HG03439 (cell line): ENCODE measurements at regions not wholly inside any gene's neighbourhood (a gene's known extent, or its start where the extent isn't known, plus 50 kb on each side); places are given as distances from the start of the nearest gene placed in this dataset.

Experiments used
- ATAC-seq: cut with Tn5 transposase; IDR thresholded peaks from one replicate; pipeline ENCODE4 v1.9.1; 2021; ENCODE audit warnings: mild to moderate bottlenecking, moderate library complexity; ENCODE audit not compliant: unreplicated experiment

DNA sequence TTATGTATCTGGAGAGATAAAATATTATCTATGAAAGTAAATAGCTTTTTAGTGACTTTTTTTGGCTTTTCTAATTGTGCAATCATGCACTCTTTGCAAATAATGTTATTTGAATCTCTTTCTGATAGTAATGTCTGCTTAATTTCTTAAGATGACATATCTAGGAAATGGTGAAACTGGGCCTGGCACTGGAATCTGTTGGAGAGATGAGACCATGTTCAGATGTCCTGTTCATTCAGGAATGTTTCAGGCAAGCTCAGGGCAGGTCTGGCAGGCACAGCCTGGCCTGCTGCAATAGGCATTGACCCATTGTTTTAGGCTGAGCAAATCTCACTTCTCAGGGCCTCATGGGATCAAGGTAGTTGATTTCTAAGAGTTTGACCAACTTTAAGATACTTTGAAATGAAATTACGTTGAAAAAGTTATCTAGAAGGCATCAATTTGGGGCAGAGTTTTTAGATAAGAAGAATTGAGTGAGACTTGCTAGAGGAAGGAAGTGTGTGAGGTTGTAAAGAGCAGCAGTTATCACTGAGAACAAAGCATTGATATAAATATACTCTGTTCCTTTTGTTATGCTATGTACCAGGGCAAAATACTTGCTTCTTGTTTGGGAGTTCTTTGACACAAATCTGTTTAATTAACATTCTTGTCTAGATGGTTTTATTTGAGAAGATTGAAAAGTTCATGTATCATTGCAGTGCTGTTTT lies 133.0 kb upstream of the LEF1 start:
- no peak for ATAC-seq

GRCh38 chr4:108297605-108298004 lies 128.9 kb upstream of the LEF1 start:
- no peak for ATAC-seq

DNA sequence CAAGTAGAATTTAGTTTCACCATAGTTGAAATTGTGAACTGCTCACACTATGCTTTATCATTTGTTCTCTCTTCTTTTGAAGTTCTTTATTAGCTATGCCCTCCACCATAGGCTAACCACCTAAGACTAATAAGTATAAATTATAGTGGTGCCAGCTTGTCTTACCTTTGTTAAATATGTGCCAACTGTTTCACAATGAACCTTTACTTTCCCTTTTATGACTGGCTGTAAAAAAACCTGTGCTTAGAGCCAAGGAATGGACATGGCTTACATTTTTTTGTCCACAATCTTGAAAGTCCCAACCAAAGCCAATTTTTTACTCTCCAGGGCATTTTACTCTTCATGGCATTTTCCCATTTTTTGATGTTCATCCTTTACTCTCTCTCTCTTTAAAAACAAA lies 123.5 kb upstream of the LEF1 start:
- no peak for ATAC-seq

GRCh38 chr4:108291137-108291536 lies 122.4 kb upstream of the LEF1 start:
- ATAC-seq, result no peak

GRCh38 chr4:108287834-108288413 lies 119.2 kb upstream of the LEF1 start:
- no peak for ATAC-seq

DNA sequence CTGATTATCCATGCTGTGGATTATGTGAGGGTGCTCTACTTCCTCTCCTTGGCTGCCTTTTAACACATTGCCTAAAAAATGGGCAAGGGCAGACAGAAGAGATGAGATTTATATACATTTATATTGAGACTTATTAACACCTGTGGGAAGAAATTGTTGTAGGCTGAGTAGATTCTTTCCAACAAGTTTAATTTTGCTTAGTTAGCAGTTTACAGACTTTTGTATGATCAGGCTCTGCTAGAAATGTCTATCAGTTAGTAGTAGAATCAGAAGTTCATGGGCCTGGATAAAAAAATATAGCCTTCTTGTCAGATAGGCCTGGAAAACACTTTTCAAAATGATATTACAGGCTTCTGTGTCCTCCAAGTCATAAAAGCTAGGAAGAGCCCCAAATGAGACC lies 111.3 kb upstream of the LEF1 start:
- no peak for ATAC-seq

- no peak for ATAC-seq
Observed at GRCh38 chr4:108276690-108277089, 108.0 kb upstream of the LEF1 start.

- ATAC-seq, result no peak
Observed at GRCh38 chr4:108272986-108273385, 104.3 kb upstream of the LEF1 start.

DNA sequence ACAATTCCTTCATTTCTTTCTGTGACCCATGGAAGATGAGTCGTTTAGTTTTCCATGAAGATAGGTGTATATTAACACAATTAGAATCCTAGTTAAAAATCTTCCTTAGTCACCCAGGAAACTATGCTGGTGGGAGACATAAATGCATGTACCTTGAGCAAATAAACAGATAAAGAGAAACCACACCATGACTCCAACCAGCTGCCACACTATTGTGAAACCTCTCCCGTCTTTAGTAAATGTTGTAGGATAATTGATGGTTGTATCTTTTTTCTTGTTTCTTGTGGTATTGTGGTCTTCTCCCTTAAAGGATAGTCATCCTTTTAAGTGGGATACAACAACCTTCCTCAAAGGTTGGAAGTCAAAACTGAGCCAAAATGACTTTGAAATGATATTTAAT lies 103.8 kb upstream of the LEF1 start:
- no peak for ATAC-seq

DNA sequence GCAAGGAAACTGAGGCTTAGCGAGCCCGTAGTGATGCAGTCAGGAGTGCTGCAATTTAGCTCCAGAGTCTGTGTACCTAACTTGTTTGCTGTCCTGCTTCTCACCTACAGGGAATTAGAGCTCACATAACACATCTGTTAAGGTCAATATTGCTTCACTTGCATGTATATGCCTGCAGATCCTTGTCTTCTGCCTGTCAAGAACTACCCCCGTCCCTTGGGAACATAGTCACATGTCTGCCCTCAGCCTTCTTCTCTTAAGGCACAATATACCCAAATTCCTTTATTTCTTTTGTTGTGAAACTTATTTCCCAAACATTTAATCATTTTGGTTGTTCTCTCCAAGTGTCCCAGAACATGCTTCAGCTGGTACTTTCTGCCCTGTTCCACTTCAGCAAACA lies 103.3 kb upstream of the LEF1 start:
- no peak for ATAC-seq

- ATAC-seq, result no peak
Observed at GRCh38 chr4:108270466-108271450, 102.0 kb upstream of the LEF1 start.

DNA sequence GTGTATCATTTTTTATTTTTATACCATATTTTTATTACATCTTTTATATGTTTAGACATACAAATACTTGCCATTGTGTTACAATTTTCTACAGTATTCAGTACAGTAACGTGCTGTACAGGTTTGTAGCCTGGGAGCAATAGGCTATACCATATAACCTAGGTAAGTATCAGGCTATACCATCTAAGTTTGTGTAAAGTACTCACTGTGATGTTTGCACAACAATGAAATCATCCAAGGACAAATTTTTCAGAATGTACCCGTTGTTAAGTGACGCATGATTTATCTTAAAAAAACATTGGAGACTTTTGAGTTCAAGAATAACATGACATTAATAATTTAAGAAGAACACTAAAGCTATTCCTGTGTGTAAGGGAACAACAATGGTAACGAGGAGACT lies 96.0 kb upstream of the LEF1 start:
- no peak for ATAC-seq

DNA sequence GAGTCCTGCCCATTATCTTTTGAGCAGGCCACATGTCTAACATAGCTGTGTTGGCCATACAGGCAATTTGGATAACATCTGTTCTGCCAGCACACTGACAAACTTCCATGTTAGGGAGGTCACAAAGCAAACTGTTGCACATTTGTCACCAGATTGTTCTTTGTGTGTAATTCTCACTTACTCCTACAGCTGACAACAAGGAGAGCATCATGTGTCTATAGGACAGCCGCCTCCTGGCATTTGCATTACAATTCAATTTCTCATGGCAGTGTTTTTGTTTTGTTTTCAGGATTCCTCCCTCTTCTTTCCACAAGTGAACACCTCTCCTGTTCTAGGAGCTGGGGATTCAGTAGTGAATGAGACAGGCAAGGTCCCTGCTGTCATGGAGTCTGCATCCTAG lies 94.3 kb upstream of the LEF1 start:
- no peak for ATAC-seq

DNA sequence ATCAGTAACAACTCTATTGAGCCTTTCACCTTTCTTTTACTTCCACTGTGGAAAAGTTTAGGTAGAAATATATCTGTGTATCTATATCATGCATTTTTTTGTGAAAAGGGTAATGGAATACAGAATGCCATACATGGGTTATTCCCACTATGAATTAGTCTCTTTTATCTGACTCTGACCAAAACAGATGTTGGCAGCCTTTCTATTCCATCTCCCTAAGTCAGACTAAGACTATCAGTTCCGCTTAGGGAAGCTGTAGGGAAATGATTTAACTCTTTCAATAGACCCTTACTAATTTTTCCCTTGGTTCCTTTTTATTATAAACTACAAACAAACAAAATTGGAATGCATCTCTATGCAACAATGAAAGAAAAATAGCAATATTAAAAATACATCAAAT lies 92.3 kb upstream of the LEF1 start:
- ATAC-seq, result no peak

- no peak for ATAC-seq
Observed at GRCh38 chr4:108256538-108256937, 87.8 kb upstream of the LEF1 start.

DNA sequence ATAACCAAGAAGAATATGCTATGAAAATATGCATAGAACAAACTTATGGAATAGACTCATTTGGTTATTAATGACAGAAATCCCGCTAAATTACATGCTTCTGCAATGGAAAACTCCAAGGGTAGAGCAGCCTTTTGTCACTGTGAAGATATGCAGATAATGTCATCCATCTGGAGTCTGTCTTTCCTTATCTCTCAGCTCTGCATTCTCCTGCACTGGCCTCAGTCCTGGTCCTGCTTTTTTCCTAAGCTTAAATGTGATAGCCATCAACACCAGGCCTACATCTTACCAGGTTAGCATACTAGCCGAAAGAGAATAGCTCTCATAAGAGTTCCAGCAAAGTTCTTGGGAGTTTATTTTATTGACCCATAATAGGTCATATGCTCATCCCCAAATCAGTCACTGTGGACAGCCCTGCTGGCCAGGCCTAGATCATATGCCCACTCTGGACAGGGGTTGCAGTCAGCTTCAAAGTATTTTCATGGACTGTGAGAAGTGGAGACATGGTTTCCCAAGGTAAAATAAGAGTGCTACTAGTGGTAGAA lies 86.5 kb upstream of the LEF1 start:
- no peak for ATAC-seq

DNA sequence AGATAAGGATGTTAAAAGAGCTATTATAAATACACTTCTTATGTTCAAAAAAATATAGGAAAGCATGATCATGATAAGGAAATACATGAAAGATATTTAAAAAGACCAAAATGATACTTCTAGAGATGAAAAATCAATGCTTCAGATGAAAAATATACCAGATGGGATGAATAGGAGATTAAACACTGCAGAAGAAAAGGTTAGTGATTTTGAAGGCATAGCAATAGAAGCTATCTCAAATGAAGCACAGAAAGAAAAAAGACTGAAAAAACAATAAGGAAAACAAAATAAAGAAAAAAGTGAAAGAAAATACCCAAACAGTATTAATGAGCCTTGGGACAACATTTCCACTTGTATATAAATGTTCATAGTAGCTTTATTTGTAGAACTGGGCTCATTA lies 80.7 kb upstream of the LEF1 start:
- ATAC-seq, result no peak

DNA sequence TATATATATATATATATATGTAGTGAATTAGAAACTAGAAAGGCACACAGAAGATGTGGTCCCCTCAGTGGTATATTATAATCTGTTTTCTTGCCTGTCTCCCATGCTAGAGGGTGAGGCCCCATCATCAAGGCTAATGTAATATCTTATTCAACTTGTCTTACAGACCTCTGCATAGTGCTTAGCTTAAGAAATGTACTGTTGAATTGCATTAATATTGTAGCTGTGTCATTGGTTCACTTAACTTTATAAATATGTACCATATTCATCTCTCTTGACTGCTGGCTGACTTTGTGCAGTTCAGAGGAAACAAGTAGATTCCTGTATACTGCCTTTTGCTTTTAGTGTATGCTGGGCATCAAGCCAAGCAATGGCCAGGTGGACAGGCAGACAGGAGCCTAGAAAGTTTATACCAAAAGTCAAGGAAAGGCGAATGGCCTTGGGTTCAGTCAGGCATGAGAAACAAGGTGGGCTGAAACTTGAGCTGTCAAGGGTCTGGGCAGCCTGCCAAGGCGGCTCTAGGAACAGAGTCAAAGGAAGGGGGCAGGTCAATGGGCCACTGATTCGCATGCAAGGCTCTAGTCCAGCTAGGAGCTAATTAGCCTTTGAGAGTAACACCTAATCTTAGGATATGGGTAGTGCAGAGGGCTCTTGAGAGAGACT lies 78.8 kb upstream of the LEF1 start:
- no peak for ATAC-seq

GRCh38 chr4:108244606-108245005 lies 75.9 kb upstream of the LEF1 start:
- no peak for ATAC-seq

- ATAC-seq, result no peak
Observed at GRCh38 chr4:108240366-108240765, 71.6 kb upstream of the LEF1 start.

GRCh38 chr4:108237693-108238092 lies 69.0 kb upstream of the LEF1 start:
- ATAC-seq, result no peak
